RKO (cell line): ENCODE measurements at regions not wholly inside any gene's neighbourhood (a gene's known extent, or its start where the extent isn't known, plus 50 kb on each side); places are given as distances from the start of the nearest gene placed in this dataset.

ENCODE experiments used
- DNase-seq: peaks from one replicate; pipeline ENCODE4 v3.0.0-alpha.2; 2016; ENCODE audit warnings: low spot score

- DNase-seq: no peak
Measured at GRCh38 chr15:88744548-88745020, 58.7 kb upstream of the ACAN start.

GRCh38 chr15:88745065-88745464, 58.2 kb upstream of the ACAN start:
- no peak for DNase-seq

- DNase-seq: no peak
Measured at GRCh38 chr15:88745696-88746095, 57.5 kb upstream of the ACAN start.

GRCh38 chr15:88746451-88746850, 56.8 kb upstream of the ACAN start:
- no peak for DNase-seq

GRCh38 chr15:88747111-88747510, 56.1 kb upstream of the ACAN start:
- no peak for DNase-seq

GRCh38 chr15:88747631-88748030, 55.6 kb upstream of the ACAN start:
- no peak for DNase-seq

GRCh38 chr15:88748081-88748480, 55.2 kb upstream of the ACAN start:
- no peak for DNase-seq

- DNase-seq: no peak
Measured at GRCh38 chr15:88748651-88749050, 54.6 kb upstream of the ACAN start.

- DNase-seq: peak; percentile 7
Measured at GRCh38 chr15:88749699-88750098, 53.5 kb upstream of the ACAN start.

- no peak for DNase-seq
Measured at GRCh38 chr15:88752501-88752900, 50.7 kb upstream of the ACAN start.

GRCh38 chr15:88752951-88753350, 50.3 kb upstream of the ACAN start:
- no peak for DNase-seq
